NCI-H446 (cell line): ENCODE measurements at regions not wholly inside any gene's neighbourhood (a gene's known extent, or its start where the extent isn't known, plus 50 kb on each side); places are given as distances from the start of the nearest gene placed in this dataset.
"Not testable (repeated sequence)": the region's sequence is repeated elsewhere in the genome, so short reads cannot be mapped to it uniquely, and the experiment has no call there.

Experiments
- DNase-seq, 2 experiments: peaks; one replicate each; lab custom pipeline; 2025; lab: John Stamatoyannopoulos, UW

DNA sequence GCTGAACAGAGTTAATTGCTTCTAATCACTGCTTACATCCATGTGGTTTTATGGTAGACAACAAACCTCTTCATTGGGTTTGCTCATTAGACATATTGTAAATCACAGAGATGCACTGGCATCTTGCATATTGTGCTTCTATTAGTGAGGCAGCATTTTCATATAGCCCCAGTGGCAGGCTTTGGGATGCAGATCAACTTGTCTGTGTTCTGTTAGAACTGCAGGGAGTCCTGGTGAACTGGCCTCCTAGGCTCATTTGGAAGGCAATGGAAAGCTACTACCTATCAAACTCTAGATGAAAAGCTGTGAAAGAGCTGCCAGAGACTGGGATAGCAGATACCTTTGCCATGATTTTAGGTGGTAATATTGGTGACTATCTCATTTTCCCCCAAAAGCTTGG lies 108.8 kb downstream of the NAA11 start:
- no peak for DNase-seq

DNA sequence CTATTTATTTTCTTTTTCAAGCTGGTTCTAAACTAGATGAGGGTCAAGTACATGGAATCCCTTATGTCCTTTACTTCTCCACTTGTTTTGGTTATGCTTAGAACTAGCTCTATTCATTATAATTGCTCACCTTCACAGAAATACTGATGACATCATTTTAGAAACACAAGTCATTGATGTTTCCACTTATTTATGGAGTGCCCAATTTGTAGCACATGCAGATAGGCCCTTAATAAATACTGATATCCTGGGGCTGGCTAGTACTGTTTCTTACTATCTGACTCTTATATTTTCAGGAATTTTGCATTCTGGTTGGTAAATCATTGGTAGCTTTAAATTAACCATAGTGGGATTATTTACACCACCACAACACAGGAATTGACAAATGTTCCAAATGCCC lies 112.2 kb downstream of the NAA11 start:
- DNase-seq = no peak

GRCh38 chr4:79213010-79213409 lies 112.9 kb downstream of the NAA11 start:
- no peak for DNase-seq

DNA sequence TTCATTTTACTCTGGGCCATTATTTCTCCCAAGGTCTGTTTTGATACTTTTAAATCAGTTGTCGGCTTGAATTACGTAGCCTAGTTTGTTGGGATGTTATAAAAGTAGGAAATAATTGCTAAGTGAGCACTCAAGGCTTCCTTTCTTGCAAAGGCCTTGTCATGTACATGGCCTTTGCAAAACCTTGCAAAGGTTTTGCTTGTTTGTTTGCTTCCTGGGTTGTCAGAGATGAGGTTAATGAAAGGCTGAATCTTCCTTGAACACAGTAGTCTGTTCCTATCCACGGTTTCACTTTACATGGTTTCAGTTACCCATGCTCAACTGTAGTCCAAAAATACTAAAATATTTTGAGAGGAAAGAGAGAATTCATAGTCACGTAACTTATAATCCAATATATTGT lies 113.5 kb downstream of the NAA11 start:
- no peak for DNase-seq

GRCh38 chr4:79211490-79211889 lies 114.4 kb downstream of the NAA11 start:
- peak; percentile 13 to 88 for DNase-seq

- DNase-seq = no peak
Measured at GRCh38 chr4:79210636-79211049, 115.2 kb downstream of the NAA11 start.

DNA sequence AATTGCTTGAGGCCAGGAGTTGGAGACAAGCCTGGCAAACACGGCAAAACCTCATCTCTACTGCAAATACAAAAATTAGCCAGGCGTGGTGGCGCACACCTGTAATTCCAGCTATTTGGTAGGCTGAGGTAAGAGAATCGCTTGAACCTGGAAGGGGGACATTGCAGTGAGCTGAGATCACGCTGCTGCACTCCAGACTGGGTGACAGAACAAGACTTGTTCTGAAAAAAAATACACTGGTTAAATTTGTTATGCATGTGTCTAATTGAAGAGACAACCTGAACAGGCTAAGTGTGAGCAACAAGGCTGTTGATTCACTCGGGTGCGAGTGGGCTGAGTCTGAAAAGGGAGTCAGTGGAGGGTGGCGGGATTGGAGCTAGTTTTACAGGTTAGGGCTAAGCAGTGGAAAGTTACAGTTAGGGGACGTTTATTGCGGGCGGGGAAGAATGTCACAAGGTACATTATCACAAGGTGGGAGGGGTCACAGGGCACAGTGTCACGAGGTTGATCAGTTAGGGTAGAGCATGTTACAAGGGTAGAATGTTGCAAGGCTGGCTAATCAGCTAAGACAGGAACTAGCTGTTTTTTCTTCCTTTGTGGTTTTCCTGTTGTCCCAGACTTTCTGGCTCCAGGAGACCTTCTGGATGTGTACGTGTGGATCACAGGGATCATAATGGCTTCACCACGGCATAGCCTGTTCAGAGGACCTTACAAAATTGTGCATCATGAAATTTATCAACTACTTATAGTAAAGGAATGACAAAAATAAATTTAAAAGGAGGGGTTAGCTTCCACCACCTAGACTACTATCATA lies 115.8 kb downstream of the NAA11 start:
- no peak for DNase-seq

DNA sequence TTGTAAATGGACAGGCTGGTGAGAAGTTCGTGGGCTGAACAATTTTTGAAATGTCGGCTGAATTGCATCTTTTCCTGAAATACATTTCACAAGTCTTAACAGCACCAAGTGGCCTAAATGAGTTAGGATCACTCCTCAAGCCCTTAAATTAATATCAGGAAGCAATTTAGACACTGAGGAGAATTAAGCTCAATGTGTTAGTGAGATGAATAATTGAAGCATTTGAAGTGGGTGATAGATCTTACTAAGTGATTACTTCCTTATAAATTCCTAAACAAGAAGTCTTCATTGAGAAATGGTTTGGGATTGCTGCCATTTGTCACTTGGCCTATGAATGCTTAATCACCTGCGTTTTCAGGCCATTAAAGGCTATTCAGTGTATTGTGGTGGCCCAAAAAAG lies 116.8 kb downstream of the NAA11 start:
- DNase-seq = no peak

DNA sequence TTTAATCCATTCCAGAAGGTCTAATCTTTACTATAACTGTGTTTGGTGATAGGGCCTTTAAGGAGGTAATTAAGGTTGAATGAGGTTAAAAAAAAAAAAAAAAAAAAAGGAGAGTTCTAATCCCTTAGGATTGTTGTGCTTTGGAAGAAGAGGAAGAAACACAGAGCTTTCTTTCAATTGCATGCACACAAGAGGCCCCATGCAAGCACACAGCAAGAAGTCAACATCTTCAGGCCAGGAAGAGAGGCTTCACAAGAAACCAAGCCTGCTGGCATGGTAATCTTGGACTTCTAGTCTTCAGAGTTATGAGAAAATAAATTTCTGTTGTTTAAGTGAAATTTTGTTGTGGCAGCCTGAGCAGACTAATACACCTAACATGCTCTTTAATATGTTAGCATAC lies 118.6 kb downstream of the NAA11 start:
- no peak for DNase-seq

DNA sequence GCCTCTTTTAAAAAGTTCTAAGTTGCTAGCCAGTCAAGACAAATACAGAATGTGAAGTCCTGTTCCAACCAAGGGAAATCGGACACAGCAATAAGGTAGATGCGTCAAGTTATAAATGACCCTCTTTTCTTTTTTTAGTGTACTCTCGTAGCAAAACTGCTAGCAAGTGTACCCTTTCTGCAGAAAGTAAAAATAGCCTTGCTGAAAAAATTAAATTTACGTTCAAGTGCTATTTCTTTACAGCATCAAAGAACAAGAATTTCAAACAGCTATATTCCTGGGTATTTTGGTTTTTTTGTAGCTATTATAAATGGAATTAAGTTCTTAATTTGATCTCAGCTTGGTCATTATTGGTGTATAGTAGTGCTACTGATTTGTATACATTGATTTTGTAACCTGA lies 119.2 kb downstream of the NAA11 start:
- no peak for DNase-seq

GRCh38 chr4:79205121-79205520 lies 120.7 kb downstream of the NAA11 start:
- no peak for DNase-seq

GRCh38 chr4:79201971-79202370 lies 123.9 kb downstream of the NAA11 start:
- no peak for DNase-seq

DNA sequence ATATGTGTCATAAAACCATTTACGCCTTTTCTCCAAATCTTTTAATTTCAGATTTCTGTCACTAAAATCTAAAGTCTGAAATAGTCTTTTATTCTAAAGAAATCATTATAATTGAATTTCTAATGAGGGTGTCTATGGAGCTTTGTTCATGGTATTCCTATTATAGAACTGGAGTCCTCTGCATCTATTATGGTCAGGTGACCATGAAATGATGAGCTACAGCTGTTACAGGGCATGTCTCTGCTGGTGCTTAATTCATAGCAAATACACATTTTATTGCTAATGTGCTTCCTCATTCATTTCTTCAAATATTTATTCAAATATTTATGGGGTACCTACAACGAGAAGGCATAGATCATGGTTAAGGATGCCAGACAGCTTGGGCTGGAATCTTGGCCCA lies 126.1 kb downstream of the NAA11 start:
- DNase-seq = no peak

DNA sequence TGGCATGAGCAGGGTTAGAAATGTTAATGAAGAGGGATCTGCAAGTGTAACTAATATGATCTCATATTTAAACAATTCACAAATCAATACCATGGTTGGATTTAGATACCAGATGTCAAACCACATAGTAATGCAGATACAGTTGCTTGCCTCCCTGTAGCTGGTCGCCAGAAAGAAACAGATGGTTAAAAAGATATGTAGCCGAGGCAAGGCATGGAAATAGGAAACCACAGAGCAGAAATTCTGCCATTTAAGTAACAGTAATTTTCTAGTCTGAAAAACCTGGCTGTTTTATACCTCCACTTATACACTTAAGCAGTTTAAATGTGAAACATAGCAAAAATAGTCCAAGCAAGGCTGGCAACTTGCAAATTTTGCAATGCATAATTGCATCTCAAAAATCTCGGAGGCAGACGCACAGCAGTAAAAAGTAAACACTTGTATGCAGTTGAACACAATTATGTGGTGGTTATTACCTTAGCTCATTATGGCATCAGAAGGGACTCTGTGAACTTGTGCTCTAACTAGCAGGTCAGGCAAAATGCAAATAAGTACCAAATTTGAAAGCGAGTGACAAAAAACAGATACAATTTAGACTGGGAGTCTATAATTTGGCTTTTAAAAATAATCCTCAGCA lies 126.8 kb downstream of the NAA11 start:
- peak; percentile 52 to 81 for DNase-seq

DNA sequence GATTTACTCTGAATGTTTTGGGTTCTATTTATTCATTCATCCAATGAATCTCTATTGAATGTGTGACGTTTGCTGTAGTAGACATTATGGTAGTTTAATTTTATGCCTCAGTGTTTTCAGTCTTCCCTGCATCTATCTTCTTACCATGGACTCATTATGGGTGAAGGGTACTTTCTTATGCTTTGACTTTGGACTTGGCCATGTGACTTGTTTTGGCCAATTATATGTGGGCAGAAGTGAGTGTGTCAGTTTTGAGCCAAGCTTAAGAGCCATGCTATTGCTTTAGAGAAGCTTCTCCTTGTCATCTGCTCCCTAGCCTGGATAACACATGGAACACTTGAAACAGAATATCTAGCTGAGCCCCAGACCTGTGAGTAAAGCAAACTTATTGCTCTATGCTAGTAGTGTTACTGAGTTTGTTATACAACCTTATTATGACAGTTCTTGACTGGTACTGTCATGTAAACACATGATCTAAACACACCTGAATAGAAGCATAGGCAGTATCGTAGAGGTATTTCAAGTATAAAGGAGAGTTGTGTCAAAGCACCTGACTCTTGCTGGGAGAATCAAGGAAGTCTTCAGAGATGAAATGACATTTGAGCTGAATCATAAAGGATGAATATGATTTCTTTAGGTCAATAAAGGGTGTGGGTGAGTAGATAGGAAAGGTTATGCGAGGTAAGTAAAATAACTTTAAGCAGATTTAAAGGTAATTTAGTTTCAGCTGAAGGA lies 128.4 kb downstream of the NAA11 start:
- peak in 1 of 2 experiments; percentile 12 for DNase-seq

- DNase-seq = not testable (repeated sequence)
Measured at GRCh38 chr4:79191292-79191691, 134.6 kb downstream of the NAA11 start.

DNA sequence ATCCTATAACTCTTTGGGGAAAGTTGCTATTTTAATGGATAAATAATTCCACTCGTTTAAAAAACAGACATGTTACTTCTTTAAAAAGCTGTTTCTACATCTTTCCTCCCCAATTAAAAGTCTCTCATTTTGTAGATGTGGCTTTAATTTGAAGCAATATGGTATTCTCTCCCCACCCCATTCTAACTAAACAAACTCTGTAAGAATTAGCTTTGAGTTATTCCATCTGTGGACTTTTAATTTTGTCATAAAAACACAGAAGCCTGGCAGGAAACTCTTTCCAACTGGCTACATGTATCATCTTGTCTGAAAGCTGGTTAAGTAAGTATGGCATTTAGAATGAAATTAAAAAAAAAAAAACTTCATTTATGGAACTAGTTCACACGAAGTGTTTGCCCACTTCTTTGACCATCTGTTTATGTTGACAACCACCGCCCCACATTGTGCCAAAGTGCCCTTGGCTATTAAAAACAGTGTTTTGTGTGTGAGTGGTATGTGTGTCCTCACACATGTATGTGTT lies 140.3 kb downstream of the NAA11 start:
- DNase-seq = peak; percentile 66 to 87

GRCh38 chr4:79184476-79184875 lies 141.4 kb downstream of the NAA11 start:
- no peak for DNase-seq

- DNase-seq = no peak
Measured at GRCh38 chr4:79182209-79182608, 143.7 kb downstream of the NAA11 start.

GRCh38 chr4:79181190-79181589 lies 144.7 kb downstream of the NAA11 start:
- no peak for DNase-seq

GRCh38 chr4:79178760-79179159 lies 147.1 kb downstream of the NAA11 start:
- peak; percentile 85 to 93 for DNase-seq

GRCh38 chr4:79177388-79177787 lies 148.5 kb downstream of the NAA11 start:
- DNase-seq = no peak

GRCh38 chr4:79176351-79176750 lies 149.5 kb downstream of the NAA11 start:
- DNase-seq = peak in 1 of 2 experiments; percentile 20
